Vagina (tissue), 2 donors: ENCODE measurements at regions not wholly inside any gene's neighbourhood (a gene's known extent, or its start where the extent isn't known, plus 50 kb on each side); places are given as distances from the start of the nearest gene placed in this dataset.

Experiments
- CTCF ChIP-seq, 3 experiments: fragments of 450-650 bp in 2 of 3; fragments of 200-600 bp in 1 of 3; sonication (generic) in 1 of 3; IDR thresholded peaks; one replicate each; pipeline ENCODE4 v1.5.1; 2017 to 2019; ENCODE audit warnings: antibody characterized with exemption in 3 of 3, mild to moderate bottlenecking in 2 of 3, moderate library complexity in 2 of 3
- POLR2A ChIP-seq, 2 donors: fragments of 450-650 bp; IDR thresholded peaks; one replicate each; pipeline ENCODE4 v1.6.1; 2017; ENCODE audit warnings: antibody characterized with exemption in 2 of 2, mild to moderate bottlenecking in 2 of 2, moderate library complexity in 2 of 2
- POLR2AphosphoS5 ChIP-seq, 2 donors: sonication (generic); formaldehyde crosslinking; IDR thresholded peaks; one replicate each; pipeline ENCODE4 v1.9.0; 2017; ENCODE audit warnings: antibody characterized with exemption in 2 of 2, mild to moderate bottlenecking in 2 of 2, low read depth in 1 of 2; ENCODE audit not compliant: insufficient read depth in 1 of 2

DNA sequence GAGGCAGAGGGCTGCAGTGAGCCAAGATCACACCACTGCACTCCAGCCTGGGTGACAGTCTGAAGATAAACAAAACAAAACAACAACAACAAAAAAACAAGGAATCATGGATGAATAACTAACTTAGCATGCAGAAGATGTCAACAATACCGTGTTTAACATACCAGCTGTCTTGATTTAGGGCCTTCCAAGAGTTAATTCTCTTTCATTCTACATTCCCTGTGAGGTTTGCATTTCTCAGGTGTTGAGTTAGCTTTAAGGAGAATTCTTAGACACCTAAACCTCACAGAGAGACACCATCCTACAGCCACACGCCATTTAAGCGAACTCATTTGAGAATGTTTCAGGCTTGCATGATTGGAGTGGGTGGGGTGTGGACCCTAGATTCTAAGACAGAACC, 363.1 kb upstream of the RUNX1 start:
- no peak for TF ChIP-seq CTCF (IDR thresholded peaks at IDR 0.05)
- no peak for TF ChIP-seq POLR2A (IDR thresholded peaks at IDR 0.05)
- no peak for TF ChIP-seq POLR2AphosphoS5 (IDR thresholded peaks at IDR 0.05; ENCODE audit: insufficient read depth in 1 of 2, low read depth in 1 of 2)
